Endodermal cell (in vitro differentiated cells): ENCODE measurements at regions not wholly inside any gene's neighbourhood (a gene's known extent, or its start where the extent isn't known, plus 50 kb on each side); places are given as distances from the start of the nearest gene placed in this dataset.
A peak's percentile ranks its signal among the peaks of the same experiment; 100 is the strongest.

Experiments used
- DNase-seq: peaks from one replicate; pipeline ENCODE4 v3.0.0-alpha.2; 2017
- H3K27ac ChIP-seq: 2 replicates; pipeline ENCODE4 v1.5.1; 2013; ENCODE audit warnings: mild to moderate bottlenecking, low read depth, low read length, moderate library complexity
- H3K27me3 ChIP-seq: 2 replicates; pipeline ENCODE4 v1.6.1; 2013; ENCODE audit warnings: mild to moderate bottlenecking, low read length, moderate library complexity; ENCODE audit not compliant: insufficient read depth, control insufficient read depth, poor library complexity, severe bottlenecking
- H3K36me3 ChIP-seq: 2 replicates; pipeline ENCODE4 v1.7.0; 2013; ENCODE audit warnings: mild to moderate bottlenecking, low read length, moderate library complexity; ENCODE audit not compliant: control insufficient read depth, insufficient read depth
- H3K4me1 ChIP-seq: one replicate; pipeline ENCODE4 v1.7.0; 2013; ENCODE audit warnings: low read length; ENCODE audit not compliant: control insufficient read depth, insufficient read depth
- H3K4me3 ChIP-seq: 2 replicates; pipeline ENCODE4 v1.5.1; 2013; ENCODE audit warnings: mild to moderate bottlenecking, low read length, moderate library complexity
- H3K9ac ChIP-seq: 2 replicates; pipeline ENCODE4 v1.6.1; 2013; ENCODE audit warnings: mild to moderate bottlenecking, low read length, moderate library complexity; ENCODE audit not compliant: poor library complexity, severe bottlenecking; ENCODE audit errors: extremely low read depth
- H3K9me3 ChIP-seq: 2 replicates; pipeline ENCODE4 v1.6.1; 2013; ENCODE audit warnings: mild to moderate bottlenecking, low read length, moderate library complexity; ENCODE audit not compliant: control insufficient read depth
- H3K27ac Mint-ChIP-seq: 2 replicates; pipeline ENCODE4 v1.8.0; 2020; ENCODE audit warnings: mixed read lengths
- H3K27me3 Mint-ChIP-seq: 2 replicates; pipeline ENCODE4 v1.8.0; 2021; ENCODE audit warnings: mild to moderate bottlenecking, mixed read lengths; ENCODE audit not compliant: insufficient read depth
- H3K36me3 Mint-ChIP-seq: 2 replicates; pipeline ENCODE4 v1.8.0; 2020; ENCODE audit warnings: low read depth, mixed read lengths
- H3K4me1 Mint-ChIP-seq: 2 replicates; pipeline ENCODE4 v1.8.0; 2020; ENCODE audit warnings: mixed read lengths
- H3K4me3 Mint-ChIP-seq: 2 replicates; pipeline ENCODE4 v1.8.0; 2020; ENCODE audit warnings: mild to moderate bottlenecking, moderate library complexity, mixed read lengths
- H3K9me3 Mint-ChIP-seq: 2 replicates; pipeline ENCODE4 v1.8.0; 2020; ENCODE audit warnings: mild to moderate bottlenecking, mixed read lengths
- WGBS, 2 experiments: methylation state at CpG; one replicate each; pipeline versions ENCODE4 v1.1.5 to v1.1.7; 2013; ENCODE audit warnings: missing lambda C conversion rate in 2 of 2, mixed read lengths in 1 of 2; ENCODE audit not compliant: insufficient coverage in 1 of 2, insufficient read length in 1 of 2; 5-methylcytosine and 5-hydroxymethylcytosine counted together
- TF ChIP-seq, protein P1 (sequence below): fragments of 200-600 bp; sonication (generic); conservative IDR thresholded peaks from 2 replicates; pipeline ENCODE4 v1.5.0; 2021; ENCODE audit warnings: antibody characterized with exemption, mild to moderate bottlenecking

DNA sequence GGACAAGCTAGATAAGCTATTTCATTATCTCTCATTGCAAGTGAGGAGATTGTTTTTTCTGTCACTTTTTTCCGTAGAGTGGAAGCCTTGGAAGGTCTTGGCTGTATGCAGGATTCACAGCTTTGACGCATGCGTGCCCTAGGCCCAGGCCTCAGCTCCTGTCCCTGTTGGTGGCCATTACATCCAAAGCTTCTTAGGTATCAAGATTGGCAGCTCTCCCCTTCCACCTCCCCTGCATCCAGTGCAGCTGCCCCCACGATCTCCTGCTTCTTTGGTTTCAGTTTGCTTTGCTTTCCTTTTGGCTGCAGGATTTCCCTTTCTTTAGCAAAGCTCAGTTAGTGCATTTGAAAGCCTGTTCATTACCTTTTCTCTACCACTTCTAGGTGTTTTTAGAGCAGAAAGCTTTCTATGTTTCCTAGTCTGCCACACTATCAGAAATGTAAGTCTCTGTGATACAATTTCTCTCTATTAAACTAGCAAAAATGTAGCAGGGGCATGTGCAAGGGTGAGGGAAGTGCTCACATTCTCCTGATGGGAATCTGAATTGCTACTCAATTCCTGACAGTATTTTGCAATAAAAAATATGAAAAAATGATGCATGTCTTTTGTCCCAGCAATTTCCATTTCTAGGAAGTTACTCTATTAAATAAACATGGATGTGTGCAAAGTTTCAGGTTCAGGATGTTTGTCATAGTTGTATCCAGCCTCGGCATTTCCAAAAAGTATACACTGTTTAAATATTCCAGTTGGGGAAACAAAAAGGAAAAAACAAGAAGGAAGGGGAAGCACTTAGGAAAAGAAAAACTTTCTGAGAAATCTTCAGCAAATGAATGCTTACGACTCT is 91.2 kb downstream of the LIPG start:
- H3K9ac ChIP-seq, result no peak overlapping the region
- H3K36me3 ChIP-seq, result no peaks in the 10 kb centered on the region
- Mint-ChIP-seq H3K27me3 (no peaks in the 10 kb centered on the region), H3K4me3 (no peak overlapping the region), H3K27ac (no peak overlapping the region), H3K4me1 (peaks cover 30% of the 10 kb centered on the region), H3K9me3 (no peaks in the 10 kb centered on the region), H3K36me3 (no peaks in the 10 kb centered on the region)
- H3K27me3 ChIP-seq, result no peaks in the 10 kb centered on the region
- DNase-seq, result peak; percentile 46
- no peak overlapping the region for H3K4me3 ChIP-seq
- H3K4me1 ChIP-seq, result no peaks in the 10 kb centered on the region
- H3K27ac ChIP-seq, result peak overlapping the region; percentile 41
- 72 to 84% methylated on average over 5 to 6 of the region's 6 CpGs for WGBS, 2 experiments
- TF ChIP-seq, protein P1, sequence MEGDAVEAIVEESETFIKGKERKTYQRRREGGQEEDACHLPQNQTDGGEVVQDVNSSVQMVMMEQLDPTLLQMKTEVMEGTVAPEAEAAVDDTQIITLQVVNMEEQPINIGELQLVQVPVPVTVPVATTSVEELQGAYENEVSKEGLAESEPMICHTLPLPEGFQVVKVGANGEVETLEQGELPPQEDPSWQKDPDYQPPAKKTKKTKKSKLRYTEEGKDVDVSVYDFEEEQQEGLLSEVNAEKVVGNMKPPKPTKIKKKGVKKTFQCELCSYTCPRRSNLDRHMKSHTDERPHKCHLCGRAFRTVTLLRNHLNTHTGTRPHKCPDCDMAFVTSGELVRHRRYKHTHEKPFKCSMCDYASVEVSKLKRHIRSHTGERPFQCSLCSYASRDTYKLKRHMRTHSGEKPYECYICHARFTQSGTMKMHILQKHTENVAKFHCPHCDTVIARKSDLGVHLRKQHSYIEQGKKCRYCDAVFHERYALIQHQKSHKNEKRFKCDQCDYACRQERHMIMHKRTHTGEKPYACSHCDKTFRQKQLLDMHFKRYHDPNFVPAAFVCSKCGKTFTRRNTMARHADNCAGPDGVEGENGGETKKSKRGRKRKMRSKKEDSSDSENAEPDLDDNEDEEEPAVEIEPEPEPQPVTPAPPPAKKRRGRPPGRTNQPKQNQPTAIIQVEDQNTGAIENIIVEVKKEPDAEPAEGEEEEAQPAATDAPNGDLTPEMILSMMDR, result no peak
- no peaks in the 10 kb centered on the region for H3K9me3 ChIP-seq

DNA sequence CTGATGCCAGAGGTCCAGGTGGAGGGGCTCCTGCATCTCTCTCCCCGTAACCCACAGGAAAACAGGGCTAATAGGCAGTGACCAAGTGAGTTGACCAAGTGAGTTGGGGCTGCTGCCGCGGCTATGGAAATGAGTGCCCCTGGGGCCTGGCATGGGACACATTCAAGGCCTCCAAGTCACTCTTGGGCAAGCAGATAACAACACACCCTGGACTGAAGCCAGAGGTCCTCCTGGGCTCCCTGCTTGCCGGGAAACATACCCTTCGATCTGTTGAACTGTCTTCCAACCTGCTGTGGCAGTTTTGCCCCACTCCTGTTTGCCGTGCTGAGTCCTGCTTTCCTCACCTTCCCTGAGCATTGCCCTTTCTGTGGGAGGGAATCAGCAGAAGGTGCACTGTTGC is 89.2 kb downstream of the LIPG start:
- Histone ChIP-seq H3K4me1 (no peaks in the 10 kb centered on the region), H3K27me3 (no peaks in the 10 kb centered on the region), H3K4me3 (no peak overlapping the region), H3K9ac (no peak overlapping the region), H3K27ac (no peak overlapping the region), H3K36me3 (no peaks in the 10 kb centered on the region), H3K9me3 (no peaks in the 10 kb centered on the region)
- WGBS, 2 experiments, result 91 to 93% methylated on average over 6 of the region's 6 CpGs
- Mint-ChIP-seq H3K9me3 (no peaks in the 10 kb centered on the region), H3K36me3 (no peaks in the 10 kb centered on the region), H3K4me3 (no peak overlapping the region), H3K27ac (no peak overlapping the region), H3K4me1 (peaks cover 21% of the 10 kb centered on the region), H3K27me3 (no peaks in the 10 kb centered on the region)
- peak; percentile 46 for DNase-seq
- TF ChIP-seq, protein P1, result no peak

DNA sequence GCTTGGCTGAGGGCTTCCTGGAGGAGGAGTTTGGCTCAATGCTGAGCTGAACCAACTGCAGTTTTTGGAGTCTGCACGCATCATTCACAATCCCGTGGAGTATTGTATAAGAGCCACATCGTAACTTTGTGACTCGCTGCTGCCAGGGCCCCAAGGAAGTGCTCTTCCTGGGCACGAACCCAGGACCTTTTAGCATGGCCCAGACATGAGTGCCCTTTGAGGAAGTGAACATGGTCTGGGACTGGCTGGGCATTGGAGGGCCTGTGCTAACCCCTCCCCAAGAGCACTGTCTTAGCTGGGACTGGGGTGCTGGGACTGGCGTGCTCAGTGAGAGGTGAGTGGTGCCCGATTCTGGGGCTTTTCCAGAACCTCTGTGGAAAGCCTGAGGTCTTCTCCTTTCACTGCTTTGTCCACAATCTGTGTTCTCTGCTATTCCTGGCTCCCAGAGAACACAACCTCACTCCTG is 88.6 kb downstream of the LIPG start:
- peak; percentile 25 for DNase-seq
- no peaks in the 10 kb centered on the region for H3K9me3 Mint-ChIP-seq
- 94 to 98% methylated on average over 7 of the region's 7 CpGs for WGBS, 2 experiments
- no peak overlapping the region for H3K27ac Mint-ChIP-seq
- H3K9ac ChIP-seq, result no peak overlapping the region
- no peaks in the 10 kb centered on the region for H3K27me3 Mint-ChIP-seq
- H3K9me3 ChIP-seq, result no peaks in the 10 kb centered on the region
- no peak overlapping the region for H3K27ac ChIP-seq
- no peaks in the 10 kb centered on the region for H3K27me3 ChIP-seq
- no peaks in the 10 kb centered on the region for H3K36me3 Mint-ChIP-seq
- no peak overlapping the region for H3K4me3 ChIP-seq
- H3K4me1 Mint-ChIP-seq, result peaks cover 20% of the 10 kb centered on the region
- no peaks in the 10 kb centered on the region for H3K36me3 ChIP-seq
- H3K4me1 ChIP-seq, result no peaks in the 10 kb centered on the region
- no peak overlapping the region for H3K4me3 Mint-ChIP-seq
- TF ChIP-seq, protein P1, result no peak
